ENCODE measurements at regions not wholly inside any gene's neighbourhood (a gene's known extent, or its start where the extent isn't known, plus 50 kb on each side); places are given as distances from the start of the nearest gene placed in this dataset.

- peaks cover 0 to 8% (median 0%) of the 10 kb centered on the region in 11 experiments; a peak in 3 of 22 replicates for H3K9me3 ChIP-seq (replicated peaks in 1 of 11)
- no peaks in the 10 kb centered on the region for H3K36me3 ChIP-seq
- no peak overlapping the region for H3K4me3 ChIP-seq
- TF ChIP-seq Cebpa-rat (IDR thresholded peaks at IDR 0.05): no peak
- no peaks in the 10 kb centered on the region for H3K27me3 ChIP-seq
- H3K9ac ChIP-seq: no peak overlapping the region
- no peak overlapping the region for H3K4me2 ChIP-seq
- no peaks in the 10 kb centered on the region for H4K20me1 ChIP-seq
- H3K4me1 ChIP-seq: no peaks in the 10 kb centered on the region
- H3K27ac ChIP-seq: no peak overlapping the region
These were observed 54.0 kb downstream of the C11orf91 start for GRCh38 chr11:33646629-33647028.

- H3K27me3 ChIP-seq: no peaks in the 10 kb centered on the region
- H3K9ac ChIP-seq: no peak overlapping the region
- no peak overlapping the region for H3K4me3 ChIP-seq
- no peak overlapping the region for H3K27ac ChIP-seq
- peaks cover 0 to 8% (median 0%) of the 10 kb centered on the region in 11 experiments; a peak in 3 of 22 replicates for H3K9me3 ChIP-seq (replicated peaks in 1 of 11)
- H3K36me3 ChIP-seq: no peaks in the 10 kb centered on the region
- H4K20me1 ChIP-seq: no peaks in the 10 kb centered on the region
- TF ChIP-seq Cebpa-rat (IDR thresholded peaks at IDR 0.05): no peak
- H3K4me2 ChIP-seq: no peak overlapping the region
- H3K4me1 ChIP-seq: no peaks in the 10 kb centered on the region
These were observed 54.5 kb downstream of the C11orf91 start for GRCh38 chr11:33646168-33646567.

GRCh38 chr11:33645686-33646085 is 54.9 kb downstream of the C11orf91 start:
- H3K27ac ChIP-seq: no peak overlapping the region
- H3K27me3 ChIP-seq: no peaks in the 10 kb centered on the region
- H4K20me1 ChIP-seq: no peaks in the 10 kb centered on the region
- H3K36me3 ChIP-seq: no peaks in the 10 kb centered on the region
- H3K9ac ChIP-seq: no peak overlapping the region
- no peak overlapping the region for H3K4me2 ChIP-seq
- peaks cover 0 to 8% (median 0%) of the 10 kb centered on the region in 11 experiments; a peak in 3 of 22 replicates for H3K9me3 ChIP-seq (replicated peaks in 1 of 11)
- H3K4me1 ChIP-seq: no peaks in the 10 kb centered on the region
- H3K4me3 ChIP-seq: no peak overlapping the region
- TF ChIP-seq Cebpa-rat (IDR thresholded peaks at IDR 0.05): no peak

- no peak overlapping the region for H3K4me2 ChIP-seq
- no peak for TF ChIP-seq Cebpa-rat (IDR thresholded peaks at IDR 0.05)
- no peaks in the 10 kb centered on the region for H3K4me1 ChIP-seq
- H3K36me3 ChIP-seq: no peaks in the 10 kb centered on the region
- no peak overlapping the region for H3K27ac ChIP-seq
- H3K27me3 ChIP-seq: no peaks in the 10 kb centered on the region
- H3K4me3 ChIP-seq: no peak overlapping the region
- no peaks in the 10 kb centered on the region for H4K20me1 ChIP-seq
- no peak overlapping the region for H3K9ac ChIP-seq
- H3K9me3 ChIP-seq (replicated peaks in 1 of 11): peaks cover 0 to 19% (median 8%) of the 10 kb centered on the region in 11 experiments; a peak in 10 of 22 replicates
These were observed 57.3 kb downstream of the C11orf91 start for GRCh38 chr11:33643167-33643824.

GRCh38 chr11:33642461-33643166 is 58.0 kb downstream of the C11orf91 start:
- Histone ChIP-seq H3K36me3 (no peaks in the 10 kb centered on the region), H3K9ac (no peak overlapping the region), H3K9me3 (replicated peaks in 1 of 11) (peaks cover 0 to 19% (median 10%) of the 10 kb centered on the region in 11 experiments; a peak in 11 of 22 replicates), H4K20me1 (no peaks in the 10 kb centered on the region), H3K27me3 (no peaks in the 10 kb centered on the region), H3K4me2 (no peak overlapping the region), H3K4me3 (no peak overlapping the region), H3K27ac (no peak overlapping the region), H3K4me1 (no peaks in the 10 kb centered on the region)
- no peak for TF ChIP-seq Cebpa-rat (IDR thresholded peaks at IDR 0.05)

GRCh38 chr11:33640730-33641371 is 59.8 kb downstream of the C11orf91 start:
- peaks cover 0 to 17% (median 0%) of the 10 kb centered on the region in 10 experiments; a peak in 8 of 20 replicates for H3K4me1 ChIP-seq
- H3K36me3 ChIP-seq: no peaks in the 10 kb centered on the region
- H3K4me2 ChIP-seq: no peak overlapping the region
- no peaks in the 10 kb centered on the region for H4K20me1 ChIP-seq
- H3K9me3 ChIP-seq (replicated peaks in 1 of 11): peaks cover 0 to 20% (median 11%) of the 10 kb centered on the region in 11 experiments; a peak in 11 of 22 replicates
- H3K9ac ChIP-seq: no peak overlapping the region
- no peaks in the 10 kb centered on the region for H3K27me3 ChIP-seq
- TF ChIP-seq Cebpa-rat (IDR thresholded peaks at IDR 0.05): no peak
- no peak overlapping the region for H3K4me3 ChIP-seq
- no peak overlapping the region for H3K27ac ChIP-seq

- H3K9ac ChIP-seq: no peak overlapping the region
- H3K27ac ChIP-seq: no peak overlapping the region
- H3K4me3 ChIP-seq: no peak overlapping the region
- no peaks in the 10 kb centered on the region for H3K36me3 ChIP-seq
- H3K27me3 ChIP-seq: no peaks in the 10 kb centered on the region
- H3K4me1 ChIP-seq: peaks cover 0 to 40% (median 10%) of the 10 kb centered on the region in 10 experiments; a peak in 13 of 20 replicates
- H3K4me2 ChIP-seq: no peak overlapping the region
- no peaks in the 10 kb centered on the region for H4K20me1 ChIP-seq
- no peak for TF ChIP-seq Cebpa-rat (IDR thresholded peaks at IDR 0.05)
- H3K9me3 ChIP-seq (replicated peaks in 1 of 11): peaks cover 0 to 20% (median 11%) of the 10 kb centered on the region in 11 experiments; a peak in 11 of 22 replicates
These were observed 62.0 kb downstream of the C11orf91 start for GRCh38 chr11:33638608-33639007.

- Histone ChIP-seq H3K4me1 (peaks cover 0 to 49% (median 10%) of the 10 kb centered on the region in 10 experiments; a peak in 13 of 20 replicates), H3K9me3 (replicated peaks in 1 of 11) (peaks cover 0 to 20% (median 11%) of the 10 kb centered on the region in 11 experiments; a peak in 11 of 22 replicates), H3K4me2 (peak overlapping the region in 4 of 11 experiments; percentile 45 to 69 (median 58); a peak in 8 of 22 replicates), H3K9ac (no peak overlapping the region; a peak in 1 of 22 replicates), H3K36me3 (no peaks in the 10 kb centered on the region), H4K20me1 (no peaks in the 10 kb centered on the region), H3K27ac (peak overlapping the region in 2 of 11 experiments; percentile 51 to 54; a peak in 4 of 22 replicates), H3K27me3 (no peaks in the 10 kb centered on the region), H3K4me3 (no peak overlapping the region)
- peak in 3 of 11 experiments; percentile 17 to 74 (median 59); a peak in 3 of 22 replicates for TF ChIP-seq Cebpa-rat (IDR thresholded peaks at IDR 0.05)
These were observed 64.5 kb downstream of the C11orf91 start for GRCh38 chr11:33636104-33636503.

- no peak overlapping the region for H3K4me3 ChIP-seq
- H3K27ac ChIP-seq: peak overlapping the region in 2 of 11 experiments; percentile 51 to 54; a peak in 4 of 22 replicates
- TF ChIP-seq Cebpa-rat (IDR thresholded peaks at IDR 0.05): no peak
- H3K4me1 ChIP-seq: peaks cover 0 to 55% (median 10%) of the 10 kb centered on the region in 10 experiments; a peak in 13 of 20 replicates
- H3K4me2 ChIP-seq: peak overlapping the region in 6 of 11 experiments; percentile 6 to 69 (median 47); a peak in 9 of 22 replicates
- H4K20me1 ChIP-seq: no peaks in the 10 kb centered on the region
- H3K9me3 ChIP-seq (replicated peaks in 1 of 11): peaks cover 0 to 20% (median 11%) of the 10 kb centered on the region in 11 experiments; a peak in 11 of 22 replicates
- no peaks in the 10 kb centered on the region for H3K27me3 ChIP-seq
- no peaks in the 10 kb centered on the region for H3K36me3 ChIP-seq
- no peak overlapping the region for H3K9ac ChIP-seq
These were observed 65.5 kb downstream of the C11orf91 start for GRCh38 chr11:33635161-33635560.
